Activated CD4-positive, alpha-beta T cell treated with anti-CD3 and anti-CD28 coated beads for 36 hours (primary cell): ENCODE measurements at regions not wholly inside any gene's neighbourhood (a gene's known extent, or its start where the extent isn't known, plus 50 kb on each side); places are given as distances from the start of the nearest gene placed in this dataset.
"Not testable (repeated sequence)": the region's sequence is repeated elsewhere in the genome, so short reads cannot be mapped to it uniquely, and the experiment has no call there.

ENCODE experiments used
- ATAC-seq: fragments of 200-7000 bp; cut with Tn5 transposase; one replicate; pipeline ENCODE4 v1.10.0; 2021; ENCODE audit warnings: mild to moderate bottlenecking, moderate library complexity
- CTCF ChIA-PET: fragments of 350-600 bp; sonication (Branson Sonifier 250); formaldehyde crosslinking; loops from one replicate; lab custom pipeline; 2021; ENCODE audit warnings: antibody characterized with exemption; lab: Charles Lee
- POLR2A ChIA-PET: fragments of 350-600 bp; sonication (Branson Sonifier 250); formaldehyde crosslinking; loops from one replicate; lab custom pipeline; 2021; ENCODE audit warnings: antibody characterized with exemption, inconsistent platforms; lab: Charles Lee
- DNase-seq: peaks from one replicate; pipeline ENCODE4 v3.0.0-alpha.2; 2020
- H3K27ac Mint-ChIP-seq: one replicate; pipeline ENCODE4 v1.8.0; 2021; ENCODE audit warnings: mixed read lengths
- H3K27me3 Mint-ChIP-seq: one replicate; pipeline ENCODE4 v1.8.0; 2021; ENCODE audit warnings: mixed read lengths
- H3K36me3 Mint-ChIP-seq: one replicate; pipeline ENCODE4 v1.8.0; 2021; ENCODE audit warnings: low read depth, mixed read lengths
- H3K4me1 Mint-ChIP-seq: one replicate; pipeline ENCODE4 v1.8.0; 2021; ENCODE audit warnings: mixed read lengths
- H3K4me3 Mint-ChIP-seq: one replicate; pipeline ENCODE4 v1.8.0; 2021; ENCODE audit warnings: mild to moderate bottlenecking, moderate library complexity, mixed read lengths
- H3K9me3 Mint-ChIP-seq: one replicate; pipeline ENCODE4 v1.8.0; 2021; ENCODE audit warnings: low read depth, mixed read lengths
- intact Hi-C, 2 experiments: fragments of 100-400 bp; cut with DNase I in 1 of 2; cut with micrococcal nuclease in 1 of 2; formaldehyde crosslinking; loops; one replicate each; pipeline versions ENCODE4 v1.14.2 to v1.15.1; 2022 to 2024; cut with DNase I, micrococcal nuclease

DNA sequence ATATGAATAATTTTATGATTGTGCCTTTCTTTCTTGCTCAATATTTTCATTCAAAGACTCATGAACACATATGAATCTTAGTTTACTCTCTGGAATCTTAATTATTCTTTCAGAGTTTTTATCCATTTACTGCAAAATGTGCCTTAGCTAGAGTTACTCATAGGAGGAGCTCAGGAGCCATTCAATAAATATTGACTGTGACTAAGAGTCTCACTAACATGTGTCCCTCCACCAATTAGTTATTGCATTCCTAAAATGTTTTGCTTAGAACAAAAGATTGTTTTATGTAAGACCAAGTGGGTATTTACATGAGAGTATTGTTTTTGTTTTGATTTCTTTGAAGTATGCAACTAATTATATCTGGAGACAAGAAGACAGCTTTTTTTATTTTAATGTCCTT, 218.4 kb upstream of the MAST4 start:
- ATAC-seq (no peak), DNase-seq (no peak)
- peaks cover 8% of the 10 kb centered on the region for H3K9me3 Mint-ChIP-seq
- no peaks in the 10 kb centered on the region for H3K36me3 Mint-ChIP-seq
- no peak overlapping the region for H3K27ac Mint-ChIP-seq
- ChIA-PET POLR2A (no interaction called here), CTCF (interaction anchor here (0.6 kb wide), 1 partner anchor 639 kb away, joined by 3 read pairs; no protein-coding TSS in a partner anchor)
- H3K27me3 Mint-ChIP-seq = peaks cover 8% of the 10 kb centered on the region
- H3K4me3 Mint-ChIP-seq = no peak overlapping the region
- intact Hi-C loops = no loop called here
- H3K4me1 Mint-ChIP-seq = no peaks in the 10 kb centered on the region

DNA sequence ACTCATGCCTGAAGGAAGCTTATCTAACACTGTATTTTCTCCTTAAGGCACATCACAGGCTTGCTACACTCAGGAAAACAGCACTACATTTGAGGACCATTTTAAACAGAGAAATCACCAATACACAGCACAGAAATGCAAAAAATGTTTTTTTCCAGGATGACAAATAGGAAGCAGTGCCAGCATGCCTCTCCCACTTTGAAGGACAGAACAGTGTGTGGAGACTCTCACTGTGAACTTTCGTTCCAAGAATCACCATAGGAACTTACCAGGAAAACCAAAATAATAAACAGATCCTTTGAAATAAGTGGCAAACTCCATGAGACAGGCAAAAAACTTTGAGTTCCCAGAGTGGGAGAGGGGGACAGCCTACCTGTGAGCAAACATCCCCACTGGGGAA, 217.8 kb upstream of the MAST4 start:
- DNase-seq (no peak), ATAC-seq (no peak)
- POLR2A ChIA-PET = no interaction called here
- H3K4me1 Mint-ChIP-seq = no peaks in the 10 kb centered on the region
- H3K4me3 Mint-ChIP-seq = no peak overlapping the region
- peaks cover 8% of the 10 kb centered on the region for H3K27me3 Mint-ChIP-seq
- no peaks in the 10 kb centered on the region for H3K36me3 Mint-ChIP-seq
- peaks cover 8% of the 10 kb centered on the region for H3K9me3 Mint-ChIP-seq
- intact Hi-C loops = no loop called here
- no peak overlapping the region for H3K27ac Mint-ChIP-seq
- CTCF ChIA-PET = no interaction called here

DNA sequence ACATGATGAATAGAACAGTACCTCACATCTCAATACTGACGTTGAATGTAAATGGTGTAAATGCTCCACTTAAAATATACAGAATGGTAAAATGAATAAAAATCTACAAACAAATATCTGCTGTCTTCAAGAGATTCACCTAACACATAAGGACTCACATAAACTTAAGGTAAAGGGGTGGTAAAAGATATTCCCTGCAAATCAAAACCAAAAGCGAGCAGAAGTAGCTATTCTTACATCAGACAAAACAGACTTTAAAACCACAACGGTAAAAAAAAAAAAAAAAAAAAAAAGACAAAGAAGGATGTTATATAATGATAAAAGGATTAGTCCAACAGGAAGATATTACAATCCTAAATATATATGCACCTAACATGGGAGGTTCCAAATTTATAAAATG, 214.0 kb upstream of the MAST4 start:
- Mint-ChIP-seq H3K27ac (no peak overlapping the region), H3K9me3 (peaks cover 8% of the 10 kb centered on the region), H3K4me3 (no peak overlapping the region), H3K36me3 (no peaks in the 10 kb centered on the region), H3K4me1 (no peaks in the 10 kb centered on the region), H3K27me3 (peaks cover 5% of the 10 kb centered on the region)
- ChIA-PET CTCF (interaction anchor here (0.7 kb wide), 1 partner anchor 76 kb away, joined by 3 read pairs; no protein-coding TSS in a partner anchor), POLR2A (no interaction called here)
- intact Hi-C loops = no loop called here
- DNase-seq (no peak), ATAC-seq (no peak)

DNA sequence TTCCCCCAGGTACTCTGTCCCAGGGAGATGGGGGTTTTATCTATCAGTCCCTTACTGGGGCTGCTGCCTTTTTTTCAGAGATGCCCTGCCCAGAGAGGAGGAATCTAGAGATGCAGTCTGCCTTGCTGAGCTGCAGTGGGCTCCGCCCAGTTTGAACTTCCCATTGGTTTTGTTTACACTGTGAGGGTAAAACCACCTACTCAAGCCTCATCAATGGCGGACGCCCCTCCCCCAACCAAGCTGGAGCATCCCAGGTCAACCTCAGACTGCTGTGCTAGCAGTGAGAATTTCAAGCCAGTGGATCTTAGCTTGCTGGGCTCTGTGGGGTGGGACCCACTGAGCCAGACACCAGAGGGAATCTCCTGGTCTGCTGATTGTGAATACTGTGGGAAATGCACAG, 191.0 kb upstream of the MAST4 start:
- H3K27me3 Mint-ChIP-seq = peaks cover 15% of the 10 kb centered on the region
- H3K4me1 Mint-ChIP-seq, H3K9me3 Mint-ChIP-seq, ATAC-seq, H3K4me3 Mint-ChIP-seq, H3K36me3 Mint-ChIP-seq, intact Hi-C loops, DNase-seq, CTCF ChIA-PET, H3K27ac Mint-ChIP-seq, POLR2A ChIA-PET: not testable (repeated sequence)

DNA sequence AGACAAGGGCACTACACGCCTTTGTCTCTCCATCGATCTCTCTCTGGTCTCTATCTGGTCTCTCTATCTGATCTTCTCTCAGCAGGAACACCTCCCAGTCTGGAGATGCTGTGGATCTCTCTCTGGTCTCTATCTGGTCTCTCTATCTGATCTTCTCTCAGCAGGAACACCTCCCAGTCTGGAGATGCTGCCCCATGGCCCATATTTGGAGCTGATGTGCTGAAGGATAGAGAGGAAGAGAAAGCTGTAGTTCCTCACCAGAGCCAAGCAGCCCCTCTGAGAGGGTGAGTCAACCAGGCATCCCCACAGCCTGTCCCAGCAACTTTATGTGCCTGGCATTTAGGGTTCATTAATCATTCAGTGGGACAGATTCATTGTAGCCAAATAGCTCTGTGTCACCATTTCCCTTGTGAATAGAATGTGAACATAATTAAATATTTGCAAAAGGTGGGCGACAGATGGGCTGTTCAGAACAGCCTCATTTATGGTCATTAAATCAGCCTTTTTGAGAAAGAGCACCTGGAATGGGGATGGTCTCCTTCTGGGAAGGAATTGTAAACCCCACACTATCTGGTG, 189.3 kb upstream of the MAST4 start:
- H3K36me3 Mint-ChIP-seq = no peaks in the 10 kb centered on the region
- CTCF ChIA-PET = interaction anchor here (0.7 kb wide), 1 partner anchor 337 kb away, joined by 3 read pairs; no protein-coding TSS in a partner anchor
- intact Hi-C loops = no loop called here
- H3K4me1 Mint-ChIP-seq = no peaks in the 10 kb centered on the region
- ATAC-seq (no peak), DNase-seq (no peak)
- H3K4me3 Mint-ChIP-seq = no peak overlapping the region
- peaks cover 15% of the 10 kb centered on the region for H3K27me3 Mint-ChIP-seq
- H3K27ac Mint-ChIP-seq = no peak overlapping the region
- POLR2A ChIA-PET = no interaction called here
- H3K9me3 Mint-ChIP-seq = no peaks in the 10 kb centered on the region

DNA sequence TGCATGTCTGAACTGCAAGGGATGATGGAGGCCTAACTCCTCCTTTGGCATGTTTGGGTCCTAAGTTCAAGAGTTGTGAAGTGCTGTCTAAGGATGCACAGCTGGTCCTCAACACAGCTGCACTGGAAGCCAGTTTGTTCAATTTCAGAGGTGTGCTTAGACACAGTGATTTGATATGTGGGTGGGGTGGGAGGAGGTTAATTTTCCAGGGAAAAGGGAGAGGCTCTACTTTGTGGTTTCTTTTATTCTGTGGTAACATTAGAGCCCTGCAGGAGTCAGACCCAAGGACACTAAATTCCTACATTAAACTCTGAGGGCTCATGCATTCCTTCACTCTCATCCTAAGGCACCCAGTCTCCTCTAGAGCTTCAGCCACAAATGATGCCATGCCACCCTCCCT, 188.4 kb upstream of the MAST4 start:
- DNase-seq (no peak), ATAC-seq (no peak)
- no peaks in the 10 kb centered on the region for H3K9me3 Mint-ChIP-seq
- no peak overlapping the region for H3K27ac Mint-ChIP-seq
- ChIA-PET CTCF (interaction anchor here (0.6 to 0.8 kb wide), 2 partner anchors 67 to 102 kb away, joined by 3 to 5 read pairs; no protein-coding TSS in a partner anchor), POLR2A (no interaction called here)
- no peaks in the 10 kb centered on the region for H3K4me1 Mint-ChIP-seq
- H3K4me3 Mint-ChIP-seq = no peak overlapping the region
- peaks cover 11% of the 10 kb centered on the region for H3K27me3 Mint-ChIP-seq
- no peaks in the 10 kb centered on the region for H3K36me3 Mint-ChIP-seq
- intact Hi-C loops = no loop called here

DNA sequence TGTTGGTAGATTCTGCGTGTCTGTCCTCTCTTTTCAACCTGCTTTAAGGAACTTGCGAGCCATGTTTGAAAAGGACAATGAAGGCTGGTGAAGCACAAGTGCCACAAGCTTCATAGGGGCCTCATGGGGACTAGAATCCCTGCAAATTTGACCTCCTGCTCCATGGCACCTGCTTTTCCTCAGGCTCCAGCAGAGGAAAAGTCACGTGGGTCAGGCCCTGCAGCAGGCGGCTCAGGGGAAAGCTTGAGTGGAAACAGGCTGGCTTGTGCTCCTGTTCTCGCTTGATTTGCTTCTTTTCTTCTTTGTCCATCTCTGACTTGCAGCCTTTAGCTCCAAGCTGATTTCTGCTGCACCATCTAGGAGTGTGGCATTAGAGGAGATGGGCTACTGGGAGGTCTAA, 187.6 kb upstream of the MAST4 start:
- peaks cover 8% of the 10 kb centered on the region for H3K27me3 Mint-ChIP-seq
- no peaks in the 10 kb centered on the region for H3K4me1 Mint-ChIP-seq
- H3K4me3 Mint-ChIP-seq = no peak overlapping the region
- ChIA-PET CTCF (interaction anchor here (0.8 kb wide), 1 partner anchor 66 kb away, joined by 3 read pairs; no protein-coding TSS in a partner anchor), POLR2A (no interaction called here)
- H3K36me3 Mint-ChIP-seq = no peaks in the 10 kb centered on the region
- no peaks in the 10 kb centered on the region for H3K9me3 Mint-ChIP-seq
- ATAC-seq (no peak), DNase-seq (no peak)
- intact Hi-C loops = no loop called here
- no peak overlapping the region for H3K27ac Mint-ChIP-seq

DNA sequence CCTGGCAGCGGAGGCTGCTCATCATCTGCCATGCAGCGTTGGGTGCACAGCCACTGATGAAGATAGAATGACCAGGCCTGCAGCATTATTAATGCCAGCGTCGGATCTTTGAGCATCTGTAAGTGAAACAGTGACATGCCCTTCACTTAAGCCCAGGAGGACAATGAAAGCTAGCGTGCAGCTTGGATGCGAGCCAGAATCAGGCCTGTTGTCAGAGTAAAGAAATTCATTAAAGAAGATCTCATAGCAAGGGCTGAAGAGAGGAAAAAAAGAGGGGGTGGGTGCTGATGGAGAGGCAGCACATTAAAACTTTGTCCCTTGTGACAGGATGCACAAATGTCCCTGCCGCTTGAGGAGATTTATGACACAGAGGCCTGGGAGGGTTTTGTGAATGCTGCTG, 186.1 kb upstream of the MAST4 start:
- ATAC-seq (no peak), DNase-seq (no peak)
- POLR2A ChIA-PET = no interaction called here
- intact Hi-C loops = no loop called here
- Mint-ChIP-seq H3K27me3 (peaks cover 4% of the 10 kb centered on the region), H3K27ac (no peak overlapping the region), H3K4me3 (no peak overlapping the region), H3K36me3 (no peaks in the 10 kb centered on the region), H3K4me1 (no peaks in the 10 kb centered on the region), H3K9me3 (no peaks in the 10 kb centered on the region)
- CTCF ChIA-PET = no interaction called here

DNA sequence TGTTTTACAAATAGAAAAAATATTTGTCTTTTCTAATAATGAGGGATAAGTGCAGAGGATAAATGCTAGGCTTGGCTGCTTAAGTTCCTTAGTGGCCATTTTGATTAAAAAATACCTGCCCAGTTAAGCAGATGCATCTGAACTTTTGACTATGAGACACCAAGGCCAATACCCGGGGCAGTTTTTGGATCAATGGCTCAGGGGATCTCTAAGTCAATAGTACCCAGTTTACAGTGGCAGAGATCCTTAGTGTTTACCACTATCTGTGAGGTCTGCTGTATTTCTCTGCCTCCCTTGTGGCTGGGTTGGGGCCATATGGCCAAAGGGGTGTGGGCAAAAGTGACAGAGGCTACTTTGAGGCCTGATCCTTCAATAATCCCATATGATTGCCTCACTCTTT, 184.5 kb upstream of the MAST4 start:
- intact Hi-C loops = no loop called here
- H3K4me1 Mint-ChIP-seq = no peaks in the 10 kb centered on the region
- DNase-seq (no peak), ATAC-seq (no peak)
- H3K4me3 Mint-ChIP-seq = no peak overlapping the region
- peaks cover 4% of the 10 kb centered on the region for H3K27me3 Mint-ChIP-seq
- POLR2A ChIA-PET = no interaction called here
- CTCF ChIA-PET = no interaction called here
- H3K27ac Mint-ChIP-seq = no peak overlapping the region
- H3K9me3 Mint-ChIP-seq = no peaks in the 10 kb centered on the region
- no peaks in the 10 kb centered on the region for H3K36me3 Mint-ChIP-seq

DNA sequence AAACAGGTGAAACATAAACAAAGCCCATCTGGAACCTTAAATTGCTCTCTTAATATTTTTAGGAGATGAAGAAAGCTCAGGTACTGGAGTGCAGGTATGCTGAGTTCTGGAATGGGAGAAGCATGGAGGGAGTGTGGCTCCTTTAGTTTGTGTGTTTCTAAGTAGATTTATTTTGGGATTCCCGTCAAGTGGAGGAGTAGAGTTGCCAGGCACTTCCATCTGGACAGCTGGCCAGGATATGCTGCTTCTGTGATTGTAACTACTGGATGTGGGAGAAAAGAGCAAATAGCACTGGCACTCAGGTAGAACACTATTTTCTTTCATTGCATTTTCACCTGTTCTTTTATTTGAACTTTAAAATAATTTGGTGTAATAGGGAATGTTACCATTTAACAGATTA, 182.3 kb upstream of the MAST4 start:
- intact Hi-C loops = no loop called here
- H3K4me1 Mint-ChIP-seq = no peaks in the 10 kb centered on the region
- CTCF ChIA-PET = no interaction called here
- no peak overlapping the region for H3K27ac Mint-ChIP-seq
- no peaks in the 10 kb centered on the region for H3K36me3 Mint-ChIP-seq
- ATAC-seq (no peak), DNase-seq (no peak)
- H3K4me3 Mint-ChIP-seq = no peak overlapping the region
- no peaks in the 10 kb centered on the region for H3K9me3 Mint-ChIP-seq
- POLR2A ChIA-PET = no interaction called here
- H3K27me3 Mint-ChIP-seq = peaks cover 4% of the 10 kb centered on the region

DNA sequence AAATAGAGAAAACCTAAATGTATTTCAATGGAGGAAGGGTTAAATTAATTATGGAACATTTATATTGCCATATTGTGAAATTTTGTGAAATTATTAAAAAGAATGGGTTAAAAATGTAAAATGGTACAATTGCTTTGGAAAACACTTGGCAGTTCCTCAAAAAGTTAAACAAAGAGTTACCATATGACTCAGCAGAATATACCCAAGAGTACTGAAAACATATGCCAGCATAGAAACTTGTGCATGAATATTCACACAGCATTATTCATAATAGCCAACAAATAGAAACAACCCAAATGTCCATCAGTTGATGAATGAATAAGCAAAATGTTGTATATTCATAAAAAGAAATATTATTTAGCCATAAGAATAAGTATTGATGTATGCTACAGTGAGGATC, 181.0 kb upstream of the MAST4 start:
- intact Hi-C loops = no loop called here
- POLR2A ChIA-PET = no interaction called here

DNA sequence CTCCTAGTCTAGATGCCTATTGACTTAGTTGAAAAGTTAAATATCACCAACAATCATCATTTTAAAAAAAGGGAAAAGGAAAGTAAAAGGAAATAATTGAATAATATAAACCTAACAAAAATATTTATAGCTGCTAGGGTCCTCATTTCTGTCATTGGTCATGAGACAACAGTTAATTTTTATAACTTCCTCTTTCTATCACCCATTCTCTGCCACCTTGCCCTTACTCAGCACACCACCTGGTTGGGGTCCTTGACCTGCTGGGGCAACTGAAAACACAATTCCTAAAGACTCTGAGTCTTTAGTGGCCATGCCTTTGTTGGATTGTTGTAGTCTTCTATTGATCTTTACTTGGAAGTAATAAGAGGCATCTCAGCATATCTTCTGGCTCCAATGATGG, 179.5 kb upstream of the MAST4 start:
- CTCF ChIA-PET = no interaction called here

More for the DNA sequence above, 181.0 kb upstream of the MAST4 start:
- ATAC-seq (no peak), DNase-seq (no peak)
- H3K27me3 Mint-ChIP-seq = peaks cover 10% of the 10 kb centered on the region
- no peaks in the 10 kb centered on the region for H3K36me3 Mint-ChIP-seq
- H3K27ac Mint-ChIP-seq = no peak overlapping the region
- no peaks in the 10 kb centered on the region for H3K9me3 Mint-ChIP-seq
- H3K4me3 Mint-ChIP-seq = no peak overlapping the region
- no peaks in the 10 kb centered on the region for H3K4me1 Mint-ChIP-seq
- CTCF ChIA-PET = interaction anchor here (0.7 kb wide), 1 partner anchor 44 kb away, joined by 3 read pairs; no protein-coding TSS in a partner anchor

More for the DNA sequence above, 179.5 kb upstream of the MAST4 start:
- H3K27me3 Mint-ChIP-seq = peaks cover 11% of the 10 kb centered on the region
- H3K27ac Mint-ChIP-seq = no peak overlapping the region
- H3K9me3 Mint-ChIP-seq = no peaks in the 10 kb centered on the region
- H3K4me3 Mint-ChIP-seq = no peak overlapping the region
- H3K4me1 Mint-ChIP-seq = no peaks in the 10 kb centered on the region
- POLR2A ChIA-PET = no interaction called here
- DNase-seq (no peak), ATAC-seq (no peak)
- intact Hi-C loops = no loop called here
- H3K36me3 Mint-ChIP-seq = no peaks in the 10 kb centered on the region
